ENCODE measurements at regions not wholly inside any gene's neighbourhood (a gene's known extent, or its start where the extent isn't known, plus 50 kb on each side); places are given as distances from the start of the nearest gene placed in this dataset.

- H3K4me3 Mint-ChIP-seq: no peak overlapping the region
- peaks cover 4% of the 10 kb centered on the region for H3K4me1 Mint-ChIP-seq
- no peak for DNase-seq (ENCODE audit: low spot score in 2 of 2, unreplicated experiment in 2 of 2)
- peaks cover 99% of the 10 kb centered on the region for H3K27me3 Mint-ChIP-seq (ENCODE audit: low read depth)
- H3K36me3 Mint-ChIP-seq: no peaks in the 10 kb centered on the region
- no peaks in the 10 kb centered on the region for H3K9me3 Mint-ChIP-seq
- H3K27ac Mint-ChIP-seq: no peak overlapping the region
- no peak for TF ChIP-seq CTCF (IDR thresholded peaks at IDR 0.05; ENCODE audit: unreplicated experiment)
These were observed 63.0 kb downstream of the INSIG1 start for GRCh38 chr7:155360495-155361345.

GRCh38 chr7:155361346-155361680 is 63.6 kb downstream of the INSIG1 start:
- no peak for DNase-seq (ENCODE audit: low spot score in 2 of 2, unreplicated experiment in 2 of 2)
- H3K4me3 Mint-ChIP-seq: no peak overlapping the region
- H3K36me3 Mint-ChIP-seq: no peaks in the 10 kb centered on the region
- no peak overlapping the region for H3K27ac Mint-ChIP-seq
- H3K4me1 Mint-ChIP-seq: peaks cover 4% of the 10 kb centered on the region
- no peak for TF ChIP-seq CTCF (IDR thresholded peaks at IDR 0.05; ENCODE audit: unreplicated experiment)
- no peaks in the 10 kb centered on the region for H3K9me3 Mint-ChIP-seq
- peaks cover 93% of the 10 kb centered on the region for H3K27me3 Mint-ChIP-seq (ENCODE audit: low read depth)

GRCh38 chr7:155361947-155362346 is 64.3 kb downstream of the INSIG1 start:
- Mint-ChIP-seq H3K4me3 (no peak overlapping the region), H3K4me1 (peaks cover 4% of the 10 kb centered on the region), H3K27me3 (ENCODE audit: low read depth) (peaks cover 87% of the 10 kb centered on the region), H3K36me3 (no peaks in the 10 kb centered on the region), H3K9me3 (no peaks in the 10 kb centered on the region), H3K27ac (no peak overlapping the region)
- DNase-seq (ENCODE audit: low spot score in 2 of 2, unreplicated experiment in 2 of 2): no peak
- no peak for TF ChIP-seq CTCF (IDR thresholded peaks at IDR 0.05; ENCODE audit: unreplicated experiment)

GRCh38 chr7:155362380-155363145 is 64.9 kb downstream of the INSIG1 start:
- Mint-ChIP-seq H3K27ac (no peak overlapping the region), H3K27me3 (ENCODE audit: low read depth) (peaks cover 81% of the 10 kb centered on the region), H3K36me3 (no peaks in the 10 kb centered on the region), H3K4me1 (peaks cover 4% of the 10 kb centered on the region), H3K9me3 (no peaks in the 10 kb centered on the region), H3K4me3 (no peak overlapping the region)
- DNase-seq (ENCODE audit: low spot score in 2 of 2, unreplicated experiment in 2 of 2): no peak
- TF ChIP-seq CTCF (IDR thresholded peaks at IDR 0.05; ENCODE audit: unreplicated experiment): no peak

GRCh38 chr7:155363146-155363539 is 65.5 kb downstream of the INSIG1 start:
- peaks cover 78% of the 10 kb centered on the region for H3K27me3 Mint-ChIP-seq (ENCODE audit: low read depth)
- peaks cover 4% of the 10 kb centered on the region for H3K4me1 Mint-ChIP-seq
- no peaks in the 10 kb centered on the region for H3K36me3 Mint-ChIP-seq
- no peak for DNase-seq (ENCODE audit: low spot score in 2 of 2, unreplicated experiment in 2 of 2)
- H3K27ac Mint-ChIP-seq: no peak overlapping the region
- no peak for TF ChIP-seq CTCF (IDR thresholded peaks at IDR 0.05; ENCODE audit: unreplicated experiment)
- H3K4me3 Mint-ChIP-seq: no peak overlapping the region
- no peaks in the 10 kb centered on the region for H3K9me3 Mint-ChIP-seq

All from mesothelial cell of epicardium (in vitro differentiated cells).